WTC11 (cell line): ENCODE measurements at regions not wholly inside any gene's neighbourhood (a gene's known extent, or its start where the extent isn't known, plus 50 kb on each side); places are given as distances from the start of the nearest gene placed in this dataset.

ENCODE experiments used
- ATAC-seq: fragments of 200-7000 bp; cut with Tn5 transposase; 2 replicates; pipeline ENCODE4 v1.10.0; 2021; ENCODE audit warnings: mild to moderate bottlenecking, moderate library complexity
- CTCF ChIA-PET: fragments of 300-600 bp; sonication (Branson Sonifier 250); formaldehyde crosslinking; loops from one replicate; lab custom pipeline; 2021; ENCODE audit warnings: antibody characterized with exemption; lab: Charles Lee
- POLR2A ChIA-PET: fragments of 350-600 bp; sonication (Branson Sonifier 250); formaldehyde crosslinking; loops from one replicate; lab custom pipeline; 2021; ENCODE audit warnings: antibody characterized with exemption; lab: Charles Lee
- DNase-seq: peaks from one replicate; pipeline ENCODE4 v3.0.0; 2021; ENCODE audit warnings: low spot score
- H3K27ac Mint-ChIP-seq: 2 replicates; pipeline ENCODE4 v1.8.0; 2021; ENCODE audit warnings: mixed read lengths
- H3K27me3 Mint-ChIP-seq: 2 replicates; pipeline ENCODE4 v1.8.0; 2021; ENCODE audit warnings: low read depth, mild to moderate bottlenecking, moderate library complexity, mixed read lengths
- H3K36me3 Mint-ChIP-seq: 2 replicates; pipeline ENCODE4 v1.8.0; 2021; ENCODE audit warnings: mixed read lengths
- H3K4me1 Mint-ChIP-seq: 2 replicates; pipeline ENCODE4 v1.8.0; 2022; ENCODE audit warnings: mixed read lengths
- H3K4me3 Mint-ChIP-seq: 2 replicates; pipeline ENCODE4 v1.8.0; 2021; ENCODE audit warnings: mild to moderate bottlenecking, moderate library complexity, mixed read lengths
- H3K9me3 Mint-ChIP-seq: 2 replicates; pipeline ENCODE4 v1.8.0; 2021; ENCODE audit warnings: mixed read lengths
- ATF1 ChIP-seq: sonication (generic); formaldehyde crosslinking; IDR thresholded peaks from 2 replicates; pipeline ENCODE4 v1.8.1; 2023; ENCODE audit warnings: mild to moderate bottlenecking, moderate library complexity, missing genetic modification reagents
- CBFB ChIP-seq: sonication (generic); formaldehyde crosslinking; IDR thresholded peaks from 2 replicates; pipeline ENCODE4 v1.8.1; 2022; ENCODE audit warnings: mild to moderate bottlenecking, low read depth, missing genetic modification reagents
- CREM ChIP-seq: sonication (generic); formaldehyde crosslinking; IDR thresholded peaks from 2 replicates; pipeline ENCODE4 v1.8.1; 2022; ENCODE audit warnings: mild to moderate bottlenecking, missing genetic modification reagents, moderate library complexity
- ELF4 ChIP-seq: sonication (generic); formaldehyde crosslinking; IDR thresholded peaks from 2 replicates; pipeline ENCODE4 v1.8.1; 2022; ENCODE audit warnings: low read depth, mild to moderate bottlenecking, moderate library complexity, missing genetic modification reagents
- ERG ChIP-seq: fragments of 250-450 bp; sonication (Bioruptor Pico); IDR thresholded peaks from 2 replicates; pipeline ENCODE4 v1.8.0; 2021; ENCODE audit warnings: mild to moderate bottlenecking
- GTF2I ChIP-seq: fragments of 250-450 bp; sonication (Bioruptor Pico); conservative IDR thresholded peaks from 2 replicates; pipeline ENCODE4 v1.4.0; 2021; ENCODE audit warnings: mild to moderate bottlenecking
- KAT7 ChIP-seq: sonication (generic); formaldehyde crosslinking; IDR thresholded peaks from 2 replicates; pipeline ENCODE4 v1.8.1; 2023; ENCODE audit warnings: missing genetic modification reagents, mild to moderate bottlenecking, borderline replicate concordance
- MAX ChIP-seq: sonication (generic); formaldehyde crosslinking; IDR thresholded peaks from 2 replicates; pipeline ENCODE4 v1.8.0; 2022; ENCODE audit warnings: mild to moderate bottlenecking, missing genetic modification reagents
- MYBL2 ChIP-seq: sonication (generic); formaldehyde crosslinking; IDR thresholded peaks from 2 replicates; pipeline ENCODE4 v1.8.1; 2023; ENCODE audit warnings: mild to moderate bottlenecking, moderate library complexity, missing genetic modification reagents
- NR3C1 ChIP-seq: sonication (generic); formaldehyde crosslinking; conservative IDR thresholded peaks from 2 replicates; pipeline ENCODE4 v1.8.1; 2023; ENCODE audit warnings: low read depth, mild to moderate bottlenecking, missing genetic modification reagents
- TP53 ChIP-seq: sonication (generic); formaldehyde crosslinking; IDR thresholded peaks from 2 replicates; pipeline ENCODE4 v1.8.1; 2023; ENCODE audit warnings: mild to moderate bottlenecking, missing genetic modification reagents
- ZNF416 ChIP-seq: fragments of 250-450 bp; sonication (Bioruptor Pico); IDR thresholded peaks from 2 replicates; pipeline ENCODE4 v1.9.0; 2021; ENCODE audit warnings: mild to moderate bottlenecking, inconsistent platforms
- ZNF512 ChIP-seq: sonication (generic); formaldehyde crosslinking; IDR thresholded peaks from 2 replicates; pipeline ENCODE4 v1.8.1; 2022; ENCODE audit warnings: missing genetic modification reagents, borderline replicate concordance
- TF ChIP-seq, protein P1 (sequence below): sonication (generic); formaldehyde crosslinking; IDR thresholded peaks from 2 replicates; pipeline ENCODE4 v1.8.1; 2022; ENCODE audit warnings: mild to moderate bottlenecking, missing genetic modification reagents, moderate library complexity, borderline replicate concordance
- TF ChIP-seq, protein P2 (sequence below): sonication (generic); formaldehyde crosslinking; IDR thresholded peaks from 2 replicates; pipeline ENCODE4 v1.8.0; 2022; ENCODE audit warnings: mild to moderate bottlenecking, missing genetic modification reagents
- TF ChIP-seq, protein P3 (sequence below): fragments of 250-450 bp; sonication (Bioruptor Pico); IDR thresholded peaks from 2 replicates; pipeline ENCODE4 v1.9.0; 2021; ENCODE audit warnings: mild to moderate bottlenecking
- TF ChIP-seq, protein P4 (sequence below): fragments of 250-450 bp; sonication (Bioruptor Pico); conservative IDR thresholded peaks from 2 replicates; pipeline ENCODE4 v1.9.0; 2021; ENCODE audit warnings: mild to moderate bottlenecking
- TF ChIP-seq, protein P5 (sequence below): sonication (generic); formaldehyde crosslinking; IDR thresholded peaks from 2 replicates; pipeline ENCODE4 v1.8.0; 2023; ENCODE audit warnings: missing genetic modification reagents
- TF ChIP-seq, protein P6 (sequence below): sonication (generic); formaldehyde crosslinking; IDR thresholded peaks from 2 replicates; pipeline ENCODE4 v1.8.1; 2023; ENCODE audit warnings: mild to moderate bottlenecking, missing genetic modification reagents

DNA sequence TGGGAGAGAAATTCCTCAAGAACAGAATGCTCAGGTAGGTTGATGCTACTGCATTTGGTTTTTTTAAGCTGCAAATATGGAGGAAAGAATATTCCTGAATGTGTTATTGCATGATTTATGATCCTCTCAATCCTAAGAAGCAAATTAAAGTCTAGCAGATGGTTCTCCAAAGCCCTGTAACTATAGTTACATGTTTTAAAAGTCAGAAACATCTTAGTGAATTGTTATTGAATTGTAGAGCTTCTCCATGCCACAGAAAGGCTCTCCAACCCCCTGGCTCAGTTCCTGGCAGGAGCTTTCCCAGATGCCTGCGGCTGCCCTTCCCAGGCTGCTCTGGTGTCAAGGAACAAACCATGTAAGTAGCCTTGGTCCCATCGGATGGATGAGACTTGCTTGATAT lies 227.8 kb upstream of the GATB start (continued):
- TF ChIP-seq MYBL2 (CRISPR knock-in tag) (no peak), ATF1 (CRISPR knock-in tag) (no peak), ZNF416 (CRISPR knock-in tag) (no peak), ZNF512 (CRISPR knock-in tag) (no peak), GTF2I (CRISPR knock-in tag) (no peak), CREM (CRISPR knock-in tag) (no peak), MAX (CRISPR knock-in tag) (no peak)
- TF ChIP-seq, protein P1, sequence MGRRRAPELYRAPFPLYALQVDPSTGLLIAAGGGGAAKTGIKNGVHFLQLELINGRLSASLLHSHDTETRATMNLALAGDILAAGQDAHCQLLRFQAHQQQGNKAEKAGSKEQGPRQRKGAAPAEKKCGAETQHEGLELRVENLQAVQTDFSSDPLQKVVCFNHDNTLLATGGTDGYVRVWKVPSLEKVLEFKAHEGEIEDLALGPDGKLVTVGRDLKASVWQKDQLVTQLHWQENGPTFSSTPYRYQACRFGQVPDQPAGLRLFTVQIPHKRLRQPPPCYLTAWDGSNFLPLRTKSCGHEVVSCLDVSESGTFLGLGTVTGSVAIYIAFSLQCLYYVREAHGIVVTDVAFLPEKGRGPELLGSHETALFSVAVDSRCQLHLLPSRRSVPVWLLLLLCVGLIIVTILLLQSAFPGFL (CRISPR knock-in tag): no peak
- TF ChIP-seq, all 79 proteins: peak for 0

- ATAC-seq (no peak), DNase-seq (no peak)
- Mint-ChIP-seq H3K9me3 (peaks cover 8% of the 10 kb centered on the region), H3K4me1 (peaks cover 18% of the 10 kb centered on the region), H3K4me3 (no peak overlapping the region), H3K27me3 (no peaks in the 10 kb centered on the region), H3K27ac (no peak overlapping the region), H3K36me3 (no peaks in the 10 kb centered on the region)
- ChIA-PET CTCF (no interaction called here), POLR2A (no interaction called here)
- TF ChIP-seq, protein P2, sequence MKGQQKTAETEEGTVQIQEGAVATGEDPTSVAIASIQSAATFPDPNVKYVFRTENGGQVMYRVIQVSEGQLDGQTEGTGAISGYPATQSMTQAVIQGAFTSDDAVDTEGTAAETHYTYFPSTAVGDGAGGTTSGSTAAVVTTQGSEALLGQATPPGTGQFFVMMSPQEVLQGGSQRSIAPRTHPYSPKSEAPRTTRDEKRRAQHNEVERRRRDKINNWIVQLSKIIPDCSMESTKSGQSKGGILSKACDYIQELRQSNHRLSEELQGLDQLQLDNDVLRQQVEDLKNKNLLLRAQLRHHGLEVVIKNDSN (CRISPR knock-in tag): no peak
- TF ChIP-seq CBFB (CRISPR knock-in tag) (no peak), ZNF512 (CRISPR knock-in tag) (no peak), ELF4 (CRISPR knock-in tag) (no peak)
- TF ChIP-seq, protein P3, sequence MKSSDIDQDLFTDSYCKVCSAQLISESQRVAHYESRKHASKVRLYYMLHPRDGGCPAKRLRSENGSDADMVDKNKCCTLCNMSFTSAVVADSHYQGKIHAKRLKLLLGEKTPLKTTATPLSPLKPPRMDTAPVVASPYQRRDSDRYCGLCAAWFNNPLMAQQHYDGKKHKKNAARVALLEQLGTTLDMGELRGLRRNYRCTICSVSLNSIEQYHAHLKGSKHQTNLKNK: no peak
Measured at GRCh38 chr4:151987606-151988005, 226.8 kb upstream of the GATB start.

DNA sequence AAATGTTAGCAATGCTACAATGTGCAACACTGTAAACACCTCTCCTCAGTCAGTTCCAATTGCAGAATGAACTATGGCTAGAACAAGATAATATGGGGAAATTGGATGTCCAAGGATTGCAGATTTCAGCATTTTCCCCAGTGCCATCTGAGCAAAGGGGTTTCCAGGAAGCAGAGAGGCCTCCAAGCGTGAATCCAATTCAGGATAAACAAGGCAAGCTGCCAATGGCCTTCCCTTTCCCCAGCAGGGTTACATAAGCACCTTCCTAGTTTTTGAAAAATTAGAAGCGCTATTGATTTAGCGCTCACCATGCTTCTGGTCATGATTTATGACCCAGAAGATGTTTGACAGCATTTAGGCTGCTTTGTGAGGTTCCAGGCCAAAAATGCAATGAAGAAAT lies 223.0 kb upstream of the GATB start:
- ATAC-seq (no peak), DNase-seq (no peak)
- H3K4me3 Mint-ChIP-seq: no peak overlapping the region
- peaks cover 4% of the 10 kb centered on the region for H3K36me3 Mint-ChIP-seq
- CTCF ChIA-PET: no interaction called here
- peaks cover 14% of the 10 kb centered on the region for H3K9me3 Mint-ChIP-seq
- POLR2A ChIA-PET: no interaction called here
- peaks cover 3% of the 10 kb centered on the region; the same call in 1 of the 2 replicates for H3K27me3 Mint-ChIP-seq
- no peak overlapping the region for H3K27ac Mint-ChIP-seq
- peaks cover 4% of the 10 kb centered on the region; the same call in 1 of the 2 replicates for H3K4me1 Mint-ChIP-seq
- TF ChIP-seq ZNF512 (CRISPR knock-in tag) (no peak), GTF2I (CRISPR knock-in tag) (no peak), NR3C1 (CRISPR knock-in tag) (no peak), ERG (CRISPR knock-in tag) (no peak), TP53 (CRISPR knock-in tag) (no peak), KAT7 (CRISPR knock-in tag) (no peak)
- TF ChIP-seq, protein P4, sequence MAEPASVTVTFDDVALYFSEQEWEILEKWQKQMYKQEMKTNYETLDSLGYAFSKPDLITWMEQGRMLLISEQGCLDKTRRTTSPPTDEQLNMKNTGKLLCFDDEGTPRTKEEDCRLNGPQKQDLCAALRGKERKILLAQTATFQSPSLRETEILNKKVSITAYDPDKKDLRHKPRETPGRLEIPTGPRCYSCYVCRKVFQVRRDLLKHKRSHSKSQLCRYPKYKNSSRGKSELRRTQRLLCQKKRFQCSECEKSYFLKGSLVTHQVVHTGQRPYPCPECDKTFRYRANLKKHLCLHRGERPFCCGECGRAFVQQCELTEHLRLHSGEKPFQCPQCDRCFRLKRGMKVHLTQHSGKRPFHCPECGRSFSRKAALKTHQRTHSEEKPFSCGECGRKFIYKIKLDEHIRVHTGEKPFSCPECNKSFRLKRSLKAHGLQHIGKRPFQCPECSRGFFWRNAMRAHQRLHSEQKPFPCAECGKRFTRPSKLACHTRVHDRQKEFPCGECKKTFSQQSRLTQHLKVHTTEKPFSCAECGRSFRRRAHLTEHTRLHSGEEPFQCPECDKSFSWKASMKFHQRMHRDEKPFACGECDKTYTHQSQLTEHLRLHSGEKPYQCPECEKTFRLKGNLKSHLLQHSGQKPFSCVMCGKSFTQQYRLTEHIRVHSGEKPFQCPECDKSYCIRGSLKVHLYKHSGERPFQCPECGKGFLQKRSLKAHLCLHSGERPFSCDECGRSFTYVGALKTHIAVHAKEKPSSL (CRISPR knock-in tag): no peak
- TF ChIP-seq, protein P5, sequence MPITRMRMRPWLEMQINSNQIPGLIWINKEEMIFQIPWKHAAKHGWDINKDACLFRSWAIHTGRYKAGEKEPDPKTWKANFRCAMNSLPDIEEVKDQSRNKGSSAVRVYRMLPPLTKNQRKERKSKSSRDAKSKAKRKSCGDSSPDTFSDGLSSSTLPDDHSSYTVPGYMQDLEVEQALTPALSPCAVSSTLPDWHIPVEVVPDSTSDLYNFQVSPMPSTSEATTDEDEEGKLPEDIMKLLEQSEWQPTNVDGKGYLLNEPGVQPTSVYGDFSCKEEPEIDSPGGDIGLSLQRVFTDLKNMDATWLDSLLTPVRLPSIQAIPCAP (CRISPR knock-in tag): no peak
- TF ChIP-seq, protein P6, sequence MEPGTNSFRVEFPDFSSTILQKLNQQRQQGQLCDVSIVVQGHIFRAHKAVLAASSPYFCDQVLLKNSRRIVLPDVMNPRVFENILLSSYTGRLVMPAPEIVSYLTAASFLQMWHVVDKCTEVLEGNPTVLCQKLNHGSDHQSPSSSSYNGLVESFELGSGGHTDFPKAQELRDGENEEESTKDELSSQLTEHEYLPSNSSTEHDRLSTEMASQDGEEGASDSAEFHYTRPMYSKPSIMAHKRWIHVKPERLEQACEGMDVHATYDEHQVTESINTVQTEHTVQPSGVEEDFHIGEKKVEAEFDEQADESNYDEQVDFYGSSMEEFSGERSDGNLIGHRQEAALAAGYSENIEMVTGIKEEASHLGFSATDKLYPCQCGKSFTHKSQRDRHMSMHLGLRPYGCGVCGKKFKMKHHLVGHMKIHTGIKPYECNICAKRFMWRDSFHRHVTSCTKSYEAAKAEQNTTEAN: no peak
